LNCaP clone FGC (cell line): ENCODE measurements at regions not wholly inside any gene's neighbourhood (a gene's known extent, or its start where the extent isn't known, plus 50 kb on each side); places are given as distances from the start of the nearest gene placed in this dataset.

Source experiments
- DNase-seq: peaks from one replicate; pipeline ENCODE4 v3.0.0-alpha.2; 2011; ENCODE audit warnings: low read depth
- H3K4me3 ChIP-seq: 2 replicates; pipeline ENCODE4 v1.5.1; 2011; ENCODE audit warnings: mild to moderate bottlenecking, low read depth, low read length, control low read depth
- TF ChIP-seq, protein P1 (sequence below): IDR thresholded peaks from 2 replicates; pipeline ENCODE4 v1.5.1; 2012; ENCODE audit warnings: mild to moderate bottlenecking; ENCODE audit not compliant: control insufficient read depth, insufficient read depth; ENCODE audit errors: extremely low read depth

DNA sequence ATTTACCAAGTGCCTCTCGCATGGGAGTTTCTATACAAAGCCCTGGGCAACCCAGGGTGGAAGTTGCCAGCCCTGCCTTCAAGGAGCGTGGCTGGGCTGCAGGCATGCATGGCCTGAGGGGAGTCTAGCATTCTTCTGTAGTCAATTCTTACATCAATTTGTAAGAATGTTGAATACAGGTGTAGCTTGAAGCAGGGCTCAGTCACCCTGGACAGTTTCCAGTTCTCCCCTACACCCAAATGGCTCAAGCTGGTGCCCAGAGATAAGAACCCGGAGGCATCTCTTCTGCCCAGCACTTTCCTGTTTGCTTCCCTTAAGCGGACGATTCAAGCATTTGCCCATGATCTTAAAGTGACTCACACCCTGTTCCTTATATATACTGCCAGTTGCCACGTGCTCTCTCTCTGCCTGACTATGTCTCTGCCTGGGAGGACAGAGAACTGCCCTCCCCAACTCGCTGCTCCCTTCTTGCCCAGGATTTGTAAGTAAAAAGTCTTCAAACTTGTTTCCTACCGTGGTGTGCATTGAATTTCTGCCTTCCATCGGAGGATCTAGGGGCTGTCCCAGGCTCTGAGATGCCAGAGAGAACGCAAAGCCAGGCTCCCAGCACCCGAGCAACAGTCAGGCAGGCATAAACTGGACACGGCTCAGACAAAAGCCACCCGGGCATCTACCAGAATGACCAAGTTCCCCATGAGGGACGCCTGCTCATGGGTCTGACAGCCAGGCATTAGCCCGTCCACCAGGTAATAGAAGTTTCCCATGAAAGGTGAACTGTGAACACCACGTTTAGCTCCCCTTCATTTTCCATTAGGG lies 50.9 kb upstream of the AJAP1 start:
- H3K4me3 ChIP-seq: no peak overlapping the region
- DNase-seq: no peak
- TF ChIP-seq, protein P1, sequence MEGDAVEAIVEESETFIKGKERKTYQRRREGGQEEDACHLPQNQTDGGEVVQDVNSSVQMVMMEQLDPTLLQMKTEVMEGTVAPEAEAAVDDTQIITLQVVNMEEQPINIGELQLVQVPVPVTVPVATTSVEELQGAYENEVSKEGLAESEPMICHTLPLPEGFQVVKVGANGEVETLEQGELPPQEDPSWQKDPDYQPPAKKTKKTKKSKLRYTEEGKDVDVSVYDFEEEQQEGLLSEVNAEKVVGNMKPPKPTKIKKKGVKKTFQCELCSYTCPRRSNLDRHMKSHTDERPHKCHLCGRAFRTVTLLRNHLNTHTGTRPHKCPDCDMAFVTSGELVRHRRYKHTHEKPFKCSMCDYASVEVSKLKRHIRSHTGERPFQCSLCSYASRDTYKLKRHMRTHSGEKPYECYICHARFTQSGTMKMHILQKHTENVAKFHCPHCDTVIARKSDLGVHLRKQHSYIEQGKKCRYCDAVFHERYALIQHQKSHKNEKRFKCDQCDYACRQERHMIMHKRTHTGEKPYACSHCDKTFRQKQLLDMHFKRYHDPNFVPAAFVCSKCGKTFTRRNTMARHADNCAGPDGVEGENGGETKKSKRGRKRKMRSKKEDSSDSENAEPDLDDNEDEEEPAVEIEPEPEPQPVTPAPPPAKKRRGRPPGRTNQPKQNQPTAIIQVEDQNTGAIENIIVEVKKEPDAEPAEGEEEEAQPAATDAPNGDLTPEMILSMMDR: no peak
